GM10248 (cell line): ENCODE measurements at regions not wholly inside any gene's neighbourhood (a gene's known extent, or its start where the extent isn't known, plus 50 kb on each side); places are given as distances from the start of the nearest gene placed in this dataset.

Experiments
- CTCF ChIA-PET: fragments of 300-600 bp; sonication (Branson Sonifier 250); formaldehyde crosslinking; extraction: SDS; loops from one replicate; lab custom pipeline; 2021; ENCODE audit warnings: antibody characterized with exemption; lab: Yijun Ruan, JAX
- POLR2A ChIA-PET: fragments of 350-650 bp; sonication (Branson Sonifier 250); formaldehyde crosslinking; extraction: SDS; loops from one replicate; lab custom pipeline; 2020; ENCODE audit warnings: antibody characterized with exemption; lab: Yijun Ruan, JAX
- DNase-seq: peaks from one replicate; pipeline ENCODE4 v3.0.0; 2012; ENCODE audit errors: extremely low spot score
- CTCF ChIP-seq: IDR thresholded peaks from 2 replicates; pipeline ENCODE4 v1.5.1; 2012; ENCODE audit warnings: mild to moderate bottlenecking, low read depth; ENCODE audit errors: extremely low read depth, missing control alignments, control extremely low read depth

- CTCF ChIA-PET = no interaction called here
- POLR2A ChIA-PET = no interaction called here
- no peak for DNase-seq
These were observed 93.7 kb upstream of the CLVS2 start for GRCh38 chr6:122902326-122902725.

GRCh38 chr6:122903266-122903915, 92.6 kb upstream of the CLVS2 start:
- TF ChIP-seq CTCF = no peak
- DNase-seq = no peak
- CTCF ChIA-PET = interaction anchor here (1.2 kb wide), 1 partner anchor 14 kb away, joined by 3 read pairs; no protein-coding TSS in a partner anchor
- POLR2A ChIA-PET = no interaction called here

More at GRCh38 chr6:122902326-122902725, 93.7 kb upstream of the CLVS2 start:
- TF ChIP-seq CTCF = no peak

GRCh38 chr6:122904166-122904565, 91.9 kb upstream of the CLVS2 start:
- POLR2A ChIA-PET = no interaction called here
- no peak for TF ChIP-seq CTCF
- CTCF ChIA-PET = no interaction called here
- DNase-seq = no peak

GRCh38 chr6:122913558-122913957, 82.5 kb upstream of the CLVS2 start:
- POLR2A ChIA-PET = no interaction called here
- TF ChIP-seq CTCF = no peak
- DNase-seq = no peak
- CTCF ChIA-PET = no interaction called here

- no peak for TF ChIP-seq CTCF
- no peak for DNase-seq
- ChIA-PET POLR2A (no interaction called here), CTCF (no interaction called here)
These were observed 77.3 kb upstream of the CLVS2 start for GRCh38 chr6:122918714-122919113.

GRCh38 chr6:122930252-122931180, 65.5 kb upstream of the CLVS2 start:
- ChIA-PET POLR2A (no interaction called here), CTCF (interaction anchor here (1.0 kb wide), 1 partner anchor 10 kb away, joined by 3 read pairs; no protein-coding TSS in a partner anchor)
- no peak for TF ChIP-seq CTCF
- DNase-seq = no peak
